HepG2 (cell line): ENCODE measurements at regions not wholly inside any gene's neighbourhood (a gene's known extent, or its start where the extent isn't known, plus 50 kb on each side); places are given as distances from the start of the nearest gene placed in this dataset.

Experiments
- FOXJ3 ChIP-seq: sonication (generic); formaldehyde crosslinking; IDR thresholded peaks from 2 replicates; pipeline ENCODE4 v1.4.0; 2020; ENCODE audit warnings: missing genetic modification reagents, mild to moderate bottlenecking, borderline replicate concordance
- GATA4 ChIP-seq: sonication (generic); IDR thresholded peaks from 2 replicates; pipeline ENCODE4 v1.6.1; 2016; ENCODE audit warnings: antibody characterized with exemption, low read depth, borderline replicate concordance
- MAFK ChIP-seq, 2 experiments: IDR thresholded peaks in 1 of 2; conservative IDR thresholded peaks in 1 of 2; 2 replicates each; pipeline ENCODE4 v1.6.1; 2011; ENCODE audit warnings: improper control_type of control experiment in 2 of 2, low read length in 2 of 2
- TBX2 ChIP-seq: sonication (generic); formaldehyde crosslinking; IDR thresholded peaks from 2 replicates; pipeline ENCODE4 v1.5.0; 2020; ENCODE audit warnings: missing genetic modification reagents, mild to moderate bottlenecking, borderline replicate concordance
- TOPORS ChIP-seq: sonication (generic); formaldehyde crosslinking; IDR thresholded peaks from 2 replicates; pipeline ENCODE4 v1.8.0; 2023; ENCODE audit warnings: mild to moderate bottlenecking, missing genetic modification reagents
- ZNF484 ChIP-seq: sonication (generic); formaldehyde crosslinking; IDR thresholded peaks from 2 replicates; pipeline ENCODE4 v1.5.1; 2020; ENCODE audit warnings: mild to moderate bottlenecking, low read depth, missing genetic modification reagents, borderline replicate concordance
- ZNF709 ChIP-seq: sonication (generic); formaldehyde crosslinking; IDR thresholded peaks from 2 replicates; pipeline ENCODE4 v1.5.0; 2020; ENCODE audit warnings: mild to moderate bottlenecking, missing genetic modification reagents
- ZNF768 ChIP-seq: sonication (generic); formaldehyde crosslinking; IDR thresholded peaks from 2 replicates; pipeline ENCODE4 v1.4.0; 2020; ENCODE audit warnings: missing genetic modification reagents
- TF ChIP-seq, protein P1 (sequence below): sonication (generic); formaldehyde crosslinking; IDR thresholded peaks from 2 replicates; pipeline ENCODE4 v1.4.0; 2020; ENCODE audit warnings: missing genetic modification reagents
- TF ChIP-seq, protein P2 (sequence below), 2 experiments: fragments of 450-650 bp in 1 of 2; sonication (generic) in 1 of 2; formaldehyde crosslinking; IDR thresholded peaks; 2 replicates each; pipeline versions ENCODE4 v1.5.0 to v1.8.0; 2020 to 2022; ENCODE audit warnings: mild to moderate bottlenecking in 1 of 2, missing genetic modification reagents in 1 of 2
- TF ChIP-seq, protein P3 (sequence below): sonication (generic); formaldehyde crosslinking; IDR thresholded peaks from 2 replicates; pipeline ENCODE4 v1.4.0; 2020; ENCODE audit warnings: missing genetic modification reagents
- TF ChIP-seq, protein P4 (sequence below): IDR thresholded peaks from 2 replicates; pipeline ENCODE4 v1.6.1; 2016
- TF ChIP-seq, protein P5 (sequence below), 2 experiments: sonication (generic) in 1 of 2; formaldehyde crosslinking in 1 of 2; IDR thresholded peaks; 2 replicates each; pipeline versions ENCODE4 v1.6.1 to v1.9.0; 2014 to 2022; ENCODE audit warnings: antibody characterized with exemption in 1 of 2, borderline replicate concordance in 1 of 2, inconsistent platforms in 1 of 2, low read depth in 1 of 2, missing genetic modification reagents in 1 of 2

DNA sequence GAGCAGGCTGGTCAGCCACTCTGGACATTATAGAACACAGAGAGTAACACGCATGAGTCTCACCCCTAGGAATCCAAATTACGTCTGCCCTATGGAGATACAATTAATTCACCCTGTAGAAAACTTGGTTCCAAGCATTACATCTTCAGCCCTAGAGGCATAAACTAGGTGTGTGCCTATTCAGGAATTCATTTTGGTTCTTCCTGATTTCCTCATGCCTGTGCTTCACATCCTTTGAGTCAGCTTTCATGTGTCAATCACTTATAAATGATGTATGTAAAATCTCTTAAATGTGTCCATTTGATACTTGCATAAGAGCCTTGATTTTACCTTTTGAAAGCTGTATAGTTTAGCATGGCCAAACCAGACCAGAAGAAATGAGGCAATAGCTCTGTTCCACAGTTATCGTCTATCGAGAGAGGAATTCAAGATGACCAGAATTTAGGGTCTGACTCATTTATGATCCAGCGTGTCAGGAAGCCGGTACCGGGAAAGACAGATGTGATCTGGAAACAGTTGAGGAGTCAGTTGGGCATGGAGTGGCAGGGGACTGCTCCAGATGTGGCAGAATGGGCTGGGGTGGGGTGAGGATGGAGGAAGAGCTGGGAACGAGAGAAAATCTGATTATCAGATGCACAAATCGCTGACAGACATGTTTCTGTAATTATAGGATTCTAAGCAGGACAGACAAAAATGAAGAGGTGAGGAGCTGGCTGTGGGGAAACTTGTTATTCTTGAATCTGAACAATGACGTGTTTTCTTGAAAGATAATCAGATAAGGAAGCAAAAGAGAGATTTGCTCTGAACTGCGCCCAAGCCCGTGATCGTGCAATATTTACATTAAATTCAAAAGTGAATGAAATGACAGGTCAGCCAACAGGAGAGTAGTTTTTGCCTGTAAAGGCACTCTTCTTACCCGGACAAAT, 76.7 kb downstream of the C16orf95 start (continued):
- TF ChIP-seq, protein P1, sequence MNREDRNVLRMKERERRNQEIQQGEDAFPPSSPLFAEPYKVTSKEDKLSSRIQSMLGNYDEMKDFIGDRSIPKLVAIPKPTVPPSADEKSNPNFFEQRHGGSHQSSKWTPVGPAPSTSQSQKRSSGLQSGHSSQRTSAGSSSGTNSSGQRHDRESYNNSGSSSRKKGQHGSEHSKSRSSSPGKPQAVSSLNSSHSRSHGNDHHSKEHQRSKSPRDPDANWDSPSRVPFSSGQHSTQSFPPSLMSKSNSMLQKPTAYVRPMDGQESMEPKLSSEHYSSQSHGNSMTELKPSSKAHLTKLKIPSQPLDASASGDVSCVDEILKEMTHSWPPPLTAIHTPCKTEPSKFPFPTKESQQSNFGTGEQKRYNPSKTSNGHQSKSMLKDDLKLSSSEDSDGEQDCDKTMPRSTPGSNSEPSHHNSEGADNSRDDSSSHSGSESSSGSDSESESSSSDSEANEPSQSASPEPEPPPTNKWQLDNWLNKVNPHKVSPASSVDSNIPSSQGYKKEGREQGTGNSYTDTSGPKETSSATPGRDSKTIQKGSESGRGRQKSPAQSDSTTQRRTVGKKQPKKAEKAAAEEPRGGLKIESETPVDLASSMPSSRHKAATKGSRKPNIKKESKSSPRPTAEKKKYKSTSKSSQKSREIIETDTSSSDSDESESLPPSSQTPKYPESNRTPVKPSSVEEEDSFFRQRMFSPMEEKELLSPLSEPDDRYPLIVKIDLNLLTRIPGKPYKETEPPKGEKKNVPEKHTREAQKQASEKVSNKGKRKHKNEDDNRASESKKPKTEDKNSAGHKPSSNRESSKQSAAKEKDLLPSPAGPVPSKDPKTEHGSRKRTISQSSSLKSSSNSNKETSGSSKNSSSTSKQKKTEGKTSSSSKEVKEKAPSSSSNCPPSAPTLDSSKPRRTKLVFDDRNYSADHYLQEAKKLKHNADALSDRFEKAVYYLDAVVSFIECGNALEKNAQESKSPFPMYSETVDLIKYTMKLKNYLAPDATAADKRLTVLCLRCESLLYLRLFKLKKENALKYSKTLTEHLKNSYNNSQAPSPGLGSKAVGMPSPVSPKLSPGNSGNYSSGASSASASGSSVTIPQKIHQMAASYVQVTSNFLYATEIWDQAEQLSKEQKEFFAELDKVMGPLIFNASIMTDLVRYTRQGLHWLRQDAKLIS (CRISPR knock-in tag), result no peak
- TF ChIP-seq, protein P2, sequence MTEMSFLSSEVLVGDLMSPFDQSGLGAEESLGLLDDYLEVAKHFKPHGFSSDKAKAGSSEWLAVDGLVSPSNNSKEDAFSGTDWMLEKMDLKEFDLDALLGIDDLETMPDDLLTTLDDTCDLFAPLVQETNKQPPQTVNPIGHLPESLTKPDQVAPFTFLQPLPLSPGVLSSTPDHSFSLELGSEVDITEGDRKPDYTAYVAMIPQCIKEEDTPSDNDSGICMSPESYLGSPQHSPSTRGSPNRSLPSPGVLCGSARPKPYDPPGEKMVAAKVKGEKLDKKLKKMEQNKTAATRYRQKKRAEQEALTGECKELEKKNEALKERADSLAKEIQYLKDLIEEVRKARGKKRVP (CRISPR knock-in tag; IDR thresholded peaks at IDR 0.05), result peak in 1 of 2 experiments; percentile 21; a peak in 1 of 4 replicates
- no peak for TF ChIP-seq TBX2 (CRISPR knock-in tag)
- TF ChIP-seq ZNF709 (CRISPR knock-in tag), result peak; percentile 4; the same call in 1 of the 2 replicates
- no peak for TF ChIP-seq GATA4
- TF ChIP-seq FOXJ3 (CRISPR knock-in tag), result no peak
- TF ChIP-seq, protein P3, sequence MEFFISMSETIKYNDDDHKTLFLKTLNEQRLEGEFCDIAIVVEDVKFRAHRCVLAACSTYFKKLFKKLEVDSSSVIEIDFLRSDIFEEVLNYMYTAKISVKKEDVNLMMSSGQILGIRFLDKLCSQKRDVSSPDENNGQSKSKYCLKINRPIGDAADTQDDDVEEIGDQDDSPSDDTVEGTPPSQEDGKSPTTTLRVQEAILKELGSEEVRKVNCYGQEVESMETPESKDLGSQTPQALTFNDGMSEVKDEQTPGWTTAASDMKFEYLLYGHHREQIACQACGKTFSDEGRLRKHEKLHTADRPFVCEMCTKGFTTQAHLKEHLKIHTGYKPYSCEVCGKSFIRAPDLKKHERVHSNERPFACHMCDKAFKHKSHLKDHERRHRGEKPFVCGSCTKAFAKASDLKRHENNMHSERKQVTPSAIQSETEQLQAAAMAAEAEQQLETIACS (CRISPR knock-in tag), result no peak
- TF ChIP-seq, protein P4, sequence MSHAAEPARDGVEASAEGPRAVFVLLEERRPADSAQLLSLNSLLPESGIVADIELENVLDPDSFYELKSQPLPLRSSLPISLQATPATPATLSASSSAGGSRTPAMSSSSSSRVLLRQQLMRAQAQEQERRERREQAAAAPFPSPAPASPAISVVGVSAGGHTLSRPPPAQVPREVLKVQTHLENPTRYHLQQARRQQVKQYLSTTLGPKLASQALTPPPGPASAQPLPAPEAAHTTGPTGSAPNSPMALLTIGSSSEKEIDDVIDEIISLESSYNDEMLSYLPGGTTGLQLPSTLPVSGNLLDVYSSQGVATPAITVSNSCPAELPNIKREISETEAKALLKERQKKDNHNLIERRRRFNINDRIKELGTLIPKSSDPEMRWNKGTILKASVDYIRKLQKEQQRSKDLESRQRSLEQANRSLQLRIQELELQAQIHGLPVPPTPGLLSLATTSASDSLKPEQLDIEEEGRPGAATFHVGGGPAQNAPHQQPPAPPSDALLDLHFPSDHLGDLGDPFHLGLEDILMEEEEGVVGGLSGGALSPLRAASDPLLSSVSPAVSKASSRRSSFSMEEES (CRISPR knock-in tag), result no peak
- 0 out of 4 replicates have a peak, but pooled peaks of 1 of the 2 experiments have one; percentile 1 for TF ChIP-seq MAFK (conservative IDR thresholded peaks at IDR 0.05 in 1 of 2, IDR thresholded peaks at IDR 0.05 in 1 of 2; ENCODE audit: low read length in 2 of 2)
- TF ChIP-seq ZNF484 (CRISPR knock-in tag), result no peak
- TF ChIP-seq, protein P5, sequence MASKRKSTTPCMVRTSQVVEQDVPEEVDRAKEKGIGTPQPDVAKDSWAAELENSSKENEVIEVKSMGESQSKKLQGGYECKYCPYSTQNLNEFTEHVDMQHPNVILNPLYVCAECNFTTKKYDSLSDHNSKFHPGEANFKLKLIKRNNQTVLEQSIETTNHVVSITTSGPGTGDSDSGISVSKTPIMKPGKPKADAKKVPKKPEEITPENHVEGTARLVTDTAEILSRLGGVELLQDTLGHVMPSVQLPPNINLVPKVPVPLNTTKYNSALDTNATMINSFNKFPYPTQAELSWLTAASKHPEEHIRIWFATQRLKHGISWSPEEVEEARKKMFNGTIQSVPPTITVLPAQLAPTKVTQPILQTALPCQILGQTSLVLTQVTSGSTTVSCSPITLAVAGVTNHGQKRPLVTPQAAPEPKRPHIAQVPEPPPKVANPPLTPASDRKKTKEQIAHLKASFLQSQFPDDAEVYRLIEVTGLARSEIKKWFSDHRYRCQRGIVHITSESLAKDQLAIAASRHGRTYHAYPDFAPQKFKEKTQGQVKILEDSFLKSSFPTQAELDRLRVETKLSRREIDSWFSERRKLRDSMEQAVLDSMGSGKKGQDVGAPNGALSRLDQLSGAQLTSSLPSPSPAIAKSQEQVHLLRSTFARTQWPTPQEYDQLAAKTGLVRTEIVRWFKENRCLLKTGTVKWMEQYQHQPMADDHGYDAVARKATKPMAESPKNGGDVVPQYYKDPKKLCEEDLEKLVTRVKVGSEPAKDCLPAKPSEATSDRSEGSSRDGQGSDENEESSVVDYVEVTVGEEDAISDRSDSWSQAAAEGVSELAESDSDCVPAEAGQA (IDR thresholded peaks at IDR 0.05; ENCODE audit: low read depth), result no peak
- TF ChIP-seq, protein P5 (CRISPR knock-in tag; IDR thresholded peaks at IDR 0.05; ENCODE audit: borderline replicate concordance), result no peak
- no peak for TF ChIP-seq ZNF768
- TF ChIP-seq TOPORS (CRISPR knock-in tag), result peak; percentile 28; the same call in 1 of the 2 replicates
